CD4-positive, alpha-beta T cell treated with Interferon alpha-2 for 1 hour (primary cell): ENCODE measurements at regions not wholly inside any gene's neighbourhood (a gene's known extent, or its start where the extent isn't known, plus 50 kb on each side); places are given as distances from the start of the nearest gene placed in this dataset.

Source experiments
- DNase-seq, 2 donors: peaks; one replicate each; pipeline ENCODE4 v3.0.0-alpha.2; 2020 to 2022

DNA sequence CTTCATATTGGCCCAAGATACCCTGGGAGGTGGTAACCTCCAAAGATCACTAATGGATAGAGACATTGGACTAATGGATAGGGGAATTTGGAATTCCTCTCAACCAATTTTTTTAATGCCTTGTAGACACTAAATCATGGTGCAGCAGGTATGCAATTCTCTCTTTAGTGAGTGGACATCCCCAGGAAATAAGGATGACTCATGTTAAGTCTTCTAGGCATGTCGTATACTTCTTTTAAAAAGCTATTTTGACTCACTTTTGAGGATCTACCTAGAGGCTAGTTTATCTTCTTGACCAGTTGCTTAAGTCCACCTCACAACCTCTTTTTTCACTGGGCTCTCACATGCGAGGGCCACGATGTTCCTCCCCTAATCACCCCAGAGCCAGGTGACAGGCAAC, 211.6 kb upstream of the CDH12 start:
- DNase-seq, result no peak

- DNase-seq, result no peak
These were observed 200.7 kb upstream of the CDH12 start for GRCh38 chr5:23053846-23054245.

DNA sequence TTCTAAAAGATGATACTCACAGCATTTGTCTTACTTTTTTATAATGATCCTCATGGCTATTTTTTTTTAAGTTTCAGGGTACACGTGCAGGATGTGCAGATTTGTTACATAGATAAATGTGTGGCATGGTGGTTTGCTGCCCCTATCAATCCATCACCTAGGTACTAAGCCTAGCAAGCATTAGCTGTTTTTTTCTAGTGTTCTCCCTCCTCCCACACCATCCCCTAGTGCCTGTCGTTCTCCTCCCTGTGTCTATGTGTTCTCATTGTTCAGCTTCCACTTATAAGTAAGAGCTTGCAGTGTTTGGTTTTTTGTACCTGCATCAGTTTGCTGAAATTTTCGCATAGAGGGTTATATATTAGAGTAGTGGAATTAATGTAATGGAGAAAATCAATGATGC, 189.1 kb upstream of the CDH12 start:
- no peak for DNase-seq

DNA sequence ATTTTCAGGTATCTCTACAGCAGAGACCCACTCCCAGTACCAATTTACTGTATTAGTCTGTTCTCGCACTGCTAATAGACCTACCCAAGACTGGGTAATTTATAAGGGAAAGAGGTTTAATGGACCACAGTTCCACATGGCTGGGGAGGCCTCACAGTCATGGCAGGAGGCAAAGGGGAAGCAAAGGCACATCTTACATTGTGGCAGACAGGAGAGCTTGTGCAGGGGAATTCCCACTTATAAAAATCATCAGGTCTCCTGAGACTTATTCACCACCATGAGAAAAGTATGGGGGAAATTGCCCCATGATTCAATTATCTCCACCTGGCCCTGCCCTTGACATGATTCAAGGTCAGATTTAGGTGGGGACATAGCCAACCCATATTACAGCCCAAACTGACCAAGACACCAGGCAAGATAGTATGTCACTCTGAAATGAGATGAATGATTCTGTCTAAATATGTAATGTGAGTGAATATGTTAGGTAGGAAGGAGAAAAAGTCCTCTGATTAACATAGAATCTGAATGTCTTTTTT, 182.5 kb upstream of the CDH12 start:
- no peak for DNase-seq

DNA sequence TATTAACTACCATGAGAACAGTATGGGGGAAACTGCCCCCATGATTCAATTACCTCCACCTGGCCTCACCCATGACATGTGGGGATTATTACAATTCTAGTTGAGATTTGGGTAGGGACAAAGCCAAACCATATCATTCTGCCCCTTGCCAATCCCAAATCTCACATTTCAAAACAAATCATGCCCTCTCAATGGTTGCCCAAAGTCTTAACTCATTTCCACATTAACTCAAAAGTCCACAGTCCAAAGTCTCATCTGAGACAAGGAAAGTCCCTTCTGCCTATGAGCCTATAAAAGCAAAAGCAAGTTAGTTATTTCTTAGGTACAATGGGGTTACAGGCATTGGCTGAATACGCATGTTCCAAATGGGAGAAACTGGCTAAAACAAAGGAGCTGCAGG, 180.7 kb upstream of the CDH12 start:
- no peak for DNase-seq

GRCh38 chr5:23029290-23029689, 176.1 kb upstream of the CDH12 start:
- DNase-seq, result no peak

GRCh38 chr5:23028445-23029021, 175.4 kb upstream of the CDH12 start:
- no peak for DNase-seq

- no peak for DNase-seq
These were observed 174.7 kb upstream of the CDH12 start for GRCh38 chr5:23027830-23028229.

- no peak for DNase-seq
These were observed 174.2 kb upstream of the CDH12 start for GRCh38 chr5:23027331-23027730.

GRCh38 chr5:23026252-23027170, 173.4 kb upstream of the CDH12 start:
- no peak for DNase-seq

- DNase-seq, result no peak
These were observed 172.6 kb upstream of the CDH12 start for GRCh38 chr5:23025629-23026233.

DNA sequence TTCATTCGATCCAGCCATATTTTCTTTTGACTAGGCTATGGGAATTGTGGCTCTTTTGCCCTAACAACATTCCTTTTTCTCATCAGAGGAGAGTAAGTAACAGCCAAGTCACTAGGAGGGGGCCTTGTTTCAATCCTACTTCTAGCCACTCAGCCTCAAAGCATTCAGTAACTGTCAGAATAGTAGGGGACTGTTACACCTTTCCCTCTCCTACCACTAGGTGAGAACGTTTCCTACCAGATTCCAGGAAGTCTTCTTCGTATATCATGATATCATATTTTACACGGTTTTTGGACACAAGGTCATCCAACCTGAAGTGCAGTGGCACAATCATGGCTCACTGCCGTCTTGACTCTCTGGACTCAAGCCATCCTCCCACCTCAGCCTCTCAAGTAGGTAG, 171.3 kb upstream of the CDH12 start:
- no peak for DNase-seq

DNA sequence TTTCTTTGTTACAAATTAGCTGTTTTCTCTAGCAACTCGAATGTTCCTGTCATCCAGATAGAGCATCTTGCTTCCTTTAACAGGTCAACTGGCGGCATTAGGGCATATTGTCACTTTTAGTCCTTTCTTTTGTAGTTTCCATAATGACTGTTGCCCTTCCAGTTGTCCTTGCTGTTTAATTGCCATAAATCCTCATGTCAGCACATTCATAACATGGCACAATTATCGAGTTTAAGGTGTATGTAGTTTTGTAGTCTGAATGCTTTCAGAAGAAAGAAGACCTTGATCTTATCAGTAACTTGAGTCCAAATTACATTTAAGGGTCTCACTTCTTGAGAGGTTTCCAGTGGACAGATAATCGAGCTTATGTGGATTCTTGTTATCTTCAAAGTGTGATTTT, 161.7 kb upstream of the CDH12 start:
- no peak for DNase-seq

DNA sequence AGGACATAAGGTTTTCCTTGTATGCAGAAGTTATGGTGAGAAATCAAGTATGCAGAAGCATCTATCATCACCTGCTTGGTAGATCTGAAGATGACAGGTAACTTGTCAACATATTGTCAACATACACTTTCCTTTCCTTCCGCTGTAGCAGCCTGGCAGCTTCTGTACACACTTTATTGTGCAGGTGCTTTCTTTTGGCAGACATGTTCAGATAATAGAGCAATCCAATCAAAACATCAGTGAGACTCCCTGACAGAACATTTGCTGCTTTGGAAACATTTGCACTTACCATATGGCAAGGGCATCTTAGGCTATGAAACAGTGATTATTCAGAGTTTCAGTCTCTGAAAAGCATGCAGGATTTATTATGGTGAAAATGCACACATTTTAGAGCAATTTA, 161.1 kb upstream of the CDH12 start:
- DNase-seq, result no peak

DNA sequence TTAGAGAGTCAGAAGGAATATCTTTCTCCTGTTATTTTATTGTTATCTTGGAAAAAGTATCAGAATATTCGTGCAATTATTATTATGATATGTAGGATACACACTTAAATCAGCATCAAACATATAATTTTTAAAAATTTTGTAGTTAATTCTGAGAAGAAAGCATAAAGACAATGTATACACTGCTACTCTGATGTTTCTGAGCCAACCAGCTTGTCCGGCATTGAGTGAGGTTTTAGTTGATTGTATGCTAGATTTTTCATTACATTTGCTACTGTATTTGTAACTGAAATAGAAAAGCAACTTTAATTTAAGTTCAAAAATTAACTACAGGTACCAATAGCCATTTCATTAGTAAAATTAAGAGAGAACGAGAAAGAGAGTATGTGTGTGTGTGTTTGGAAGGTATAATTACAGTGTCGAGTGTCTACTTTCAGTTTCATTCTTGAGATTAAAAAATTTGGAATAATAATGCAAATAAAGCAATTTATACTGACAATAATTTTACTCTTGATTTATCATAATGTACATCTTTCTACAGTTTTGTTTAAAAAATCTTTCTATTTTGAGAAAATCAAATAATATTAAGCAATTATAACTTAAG, 160.4 kb upstream of the CDH12 start:
- no peak for DNase-seq

DNA sequence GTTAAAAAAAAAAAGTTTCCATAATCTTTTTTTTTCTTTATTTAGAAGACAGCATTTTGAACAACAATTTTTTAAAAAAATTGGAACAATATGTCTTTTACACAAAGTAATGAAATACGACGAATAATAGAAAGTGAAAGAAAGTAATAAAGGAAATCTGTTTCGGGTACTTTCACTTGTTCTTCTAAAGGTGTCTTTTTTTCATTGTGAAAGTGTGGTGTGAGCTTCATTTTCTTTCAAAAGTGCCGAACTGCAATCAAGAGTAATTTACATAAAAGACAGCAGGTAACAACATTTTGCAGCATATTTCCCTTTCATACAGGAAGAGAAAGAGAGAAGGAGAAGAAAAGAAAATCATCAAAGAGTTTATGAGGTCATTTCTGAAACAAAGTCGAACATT, 159.7 kb upstream of the CDH12 start:
- DNase-seq, result peak in 1 of 2 donors; percentile 1

DNA sequence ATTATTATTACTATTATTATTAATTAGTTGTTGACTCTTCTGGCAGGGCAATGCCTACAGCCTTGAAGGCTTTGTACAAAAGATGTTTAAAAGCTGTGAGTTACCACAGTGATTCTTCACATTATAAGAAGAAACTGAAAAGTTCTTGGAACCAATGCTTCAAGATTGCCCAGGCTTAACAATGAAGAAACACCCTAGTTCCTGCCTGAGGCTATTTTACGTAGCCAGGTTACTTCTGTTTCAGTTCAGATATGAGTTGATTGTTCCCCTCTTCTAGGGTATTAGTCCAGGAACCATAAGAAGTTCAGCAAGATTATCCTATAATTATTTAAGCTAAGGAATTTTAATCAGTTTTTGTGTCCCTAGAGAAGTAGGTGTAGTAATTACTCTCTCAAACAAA, 154.6 kb upstream of the CDH12 start:
- no peak for DNase-seq

GRCh38 chr5:23007236-23007635, 154.1 kb upstream of the CDH12 start:
- DNase-seq, result no peak

- no peak for DNase-seq
These were observed 148.0 kb upstream of the CDH12 start for GRCh38 chr5:23001120-23001519.

DNA sequence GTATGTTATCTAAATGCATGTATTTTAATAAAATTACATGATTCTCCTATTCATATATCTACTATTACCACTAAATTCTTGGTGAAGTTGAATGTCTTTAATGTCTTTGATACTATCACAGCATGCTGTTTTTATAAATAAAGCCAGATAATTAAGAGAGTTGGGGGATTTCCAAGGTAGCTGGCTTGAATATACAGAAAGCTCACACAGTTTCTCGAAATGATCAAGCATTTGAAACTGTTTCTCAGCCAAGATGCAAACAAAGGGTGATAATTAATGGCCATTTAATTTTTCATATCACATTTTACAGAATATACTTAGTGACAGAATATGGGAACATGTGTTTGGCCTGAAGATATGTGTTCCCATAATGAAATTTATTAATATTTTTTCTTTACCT, 145.6 kb upstream of the CDH12 start:
- no peak for DNase-seq

DNA sequence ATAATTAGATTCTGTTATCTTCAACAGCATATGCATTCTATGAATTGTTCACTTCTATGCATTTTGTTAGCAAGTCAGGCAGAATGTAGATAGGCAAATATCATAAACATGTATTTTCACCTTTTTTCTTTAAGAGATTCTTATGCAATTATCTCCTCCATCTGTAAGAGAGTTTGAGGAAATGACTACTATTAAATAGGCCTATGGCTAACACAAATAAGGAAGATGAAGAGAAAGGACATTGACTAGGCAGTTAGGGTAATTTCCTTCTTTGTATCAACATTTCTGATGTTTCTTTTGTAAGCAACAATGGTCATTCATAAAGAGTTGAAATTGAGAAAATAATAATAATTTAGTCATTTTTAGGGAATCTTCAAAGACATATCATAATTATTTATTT, 145.2 kb upstream of the CDH12 start:
- DNase-seq, result no peak

DNA sequence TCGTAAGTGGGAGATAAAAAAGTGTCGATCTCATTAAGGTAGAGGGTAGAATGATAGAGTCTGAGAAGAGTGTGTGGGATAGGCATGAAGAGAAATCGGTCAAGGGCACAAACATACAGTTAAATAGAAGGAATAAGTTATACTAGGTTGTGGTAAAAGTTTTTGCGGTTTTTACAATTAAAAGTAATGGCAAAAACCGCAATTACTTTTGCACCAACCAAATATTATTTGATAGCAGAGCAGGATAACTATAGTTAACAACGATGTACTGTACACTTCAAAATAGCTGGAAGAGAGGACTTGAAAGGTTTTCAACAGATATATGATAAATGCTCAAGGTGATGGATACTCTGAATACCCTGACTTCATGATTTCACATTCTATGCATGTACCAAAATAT, 135.8 kb upstream of the CDH12 start:
- no peak for DNase-seq

DNA sequence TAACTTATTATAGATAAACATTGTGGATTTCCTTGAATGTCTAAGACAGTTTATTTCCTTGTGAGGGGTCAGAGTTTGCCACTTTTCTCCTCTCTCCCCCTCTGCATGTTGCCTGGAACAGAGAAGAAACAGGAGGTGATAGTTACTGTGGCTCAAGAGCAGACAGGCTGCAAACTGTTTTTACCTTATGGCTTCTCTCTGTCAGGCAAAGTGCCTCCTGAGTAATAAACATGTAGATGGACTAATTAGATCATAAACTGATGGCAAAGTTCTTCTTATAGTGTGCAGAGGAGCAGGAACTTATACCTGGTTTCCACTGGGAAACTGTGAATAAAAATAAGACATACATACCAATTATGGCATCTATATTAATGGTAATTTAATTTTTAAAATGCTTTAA, 133.1 kb upstream of the CDH12 start:
- DNase-seq, result no peak

DNA sequence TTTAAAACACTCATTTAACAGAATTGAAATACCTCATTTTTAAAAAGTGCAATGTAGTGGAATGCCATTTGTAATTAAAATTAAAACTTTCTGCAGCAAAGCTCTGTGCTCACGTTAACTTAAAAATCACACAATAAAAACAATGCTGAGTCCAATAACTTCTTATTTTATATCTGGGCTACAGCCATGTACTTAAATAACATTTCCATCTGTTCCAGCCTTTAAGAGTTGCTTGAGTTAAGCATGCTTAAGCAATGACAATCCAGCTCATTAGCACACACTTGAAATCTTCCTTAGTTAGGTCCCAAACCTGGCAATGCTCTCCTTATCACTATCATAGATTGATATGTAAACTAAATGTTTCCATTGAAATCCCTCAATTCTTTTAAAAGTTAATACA, 132.3 kb upstream of the CDH12 start:
- DNase-seq, result no peak
